ENCODE measurements at regions not wholly inside any gene's neighbourhood (a gene's known extent, or its start where the extent isn't known, plus 50 kb on each side); places are given as distances from the start of the nearest gene placed in this dataset.

DNA sequence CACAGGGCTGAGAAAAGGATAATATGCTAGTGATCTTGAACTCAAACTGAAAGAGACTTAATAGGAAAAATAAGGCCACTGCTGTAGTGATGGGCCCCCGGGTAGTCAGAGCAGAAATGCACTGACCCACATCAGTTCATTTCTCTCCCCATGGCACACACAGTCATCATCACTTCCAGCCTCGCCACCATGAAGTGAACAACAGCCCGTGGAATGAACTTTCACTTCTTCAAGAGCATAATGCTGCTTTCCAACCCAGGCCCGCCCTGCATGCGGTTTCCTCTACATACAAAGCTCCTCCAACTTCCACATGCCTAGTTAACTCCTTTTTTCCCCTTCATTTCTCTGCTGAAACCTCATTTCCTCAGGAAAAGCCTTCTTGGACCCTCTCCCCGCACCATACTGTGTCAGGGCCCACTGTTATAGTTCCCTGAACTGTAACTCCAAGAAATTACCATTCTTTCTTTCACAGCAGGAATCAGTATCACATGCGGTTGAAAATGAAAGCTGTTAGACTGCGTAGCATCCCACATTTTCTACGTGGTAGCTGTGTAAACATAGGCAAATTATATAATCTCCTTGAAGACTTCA is 65.8 kb upstream of the SMIM36 start:
- peak; percentile 41 to 86 for DNase-seq (ENCODE audit: low spot score in 2 of 2)
- no peak for TF ChIP-seq POLR2A (IDR thresholded peaks at IDR 0.05)
- TF ChIP-seq CTCF (IDR thresholded peaks at IDR 0.05): no peak
- intact Hi-C loops (cut with DNase I; ENCODE audit: low total_unique reads): no loop called here
- H3K4me3 ChIP-seq (ENCODE audit: low read depth, poor library complexity, severe bottlenecking): no peak overlapping the region
- WGBS, 2 donors: 36 to 39% methylated on average over 9 of the region's 9 CpGs

GRCh38 chr17:55576237-55576995 is 65.2 kb upstream of the SMIM36 start:
- H3K4me3 ChIP-seq (ENCODE audit: low read depth, poor library complexity, severe bottlenecking): no peak overlapping the region
- DNase-seq (ENCODE audit: low spot score in 2 of 2): no peak
- 36 to 50% methylated on average over 8 of the region's 8 CpGs for WGBS, 2 donors
- intact Hi-C loops (cut with DNase I; ENCODE audit: low total_unique reads): no loop called here
- TF ChIP-seq CTCF (IDR thresholded peaks at IDR 0.05) (no peak), POLR2A (IDR thresholded peaks at IDR 0.05) (no peak)

DNA sequence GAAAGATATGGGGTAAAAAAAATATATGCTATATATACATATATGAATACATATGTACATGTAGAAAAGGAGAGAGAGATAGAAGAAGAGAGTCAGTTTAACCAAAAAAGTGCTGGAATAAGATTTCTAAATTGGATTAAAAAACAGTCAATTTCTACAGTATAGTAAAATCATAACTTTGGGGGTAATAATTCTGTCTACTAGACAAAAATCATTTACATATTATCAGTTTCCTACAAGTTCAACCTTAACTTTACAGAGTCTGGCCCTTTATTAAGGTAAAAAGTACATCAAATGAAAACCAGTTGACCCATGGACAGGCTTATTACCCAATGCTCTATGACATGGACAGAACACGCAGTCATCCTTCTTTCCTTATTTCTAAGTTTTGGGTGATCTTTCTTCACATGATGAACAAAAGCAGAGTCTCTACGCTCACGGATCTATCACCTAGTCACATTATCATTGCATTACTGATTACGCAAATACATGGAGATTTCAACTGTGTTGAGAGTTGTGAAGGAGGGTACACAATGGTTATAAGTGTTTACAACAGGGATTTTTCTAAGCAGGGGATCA is 63.9 kb upstream of the SMIM36 start:
- H3K4me3 ChIP-seq (ENCODE audit: low read depth, poor library complexity, severe bottlenecking): no peak overlapping the region
- WGBS, 2 donors: 95 to 96% methylated on average over 4 of the region's 4 CpGs
- TF ChIP-seq POLR2A (IDR thresholded peaks at IDR 0.05) (no peak), CTCF (IDR thresholded peaks at IDR 0.05) (no peak)
- intact Hi-C loops (cut with DNase I; ENCODE audit: low total_unique reads): no loop called here
- DNase-seq (ENCODE audit: low spot score in 2 of 2): no peak

GRCh38 chr17:55572599-55572998 is 61.3 kb upstream of the SMIM36 start:
- TF ChIP-seq CTCF (IDR thresholded peaks at IDR 0.05) (no peak), POLR2A (IDR thresholded peaks at IDR 0.05) (no peak)
- 89 to 94% methylated on average over 2 of the region's 2 CpGs for WGBS, 2 donors
- no peak for DNase-seq (ENCODE audit: low spot score in 2 of 2)
- no peak overlapping the region for H3K4me3 ChIP-seq (ENCODE audit: low read depth, poor library complexity, severe bottlenecking)
- intact Hi-C loops (cut with DNase I; ENCODE audit: low total_unique reads): no loop called here

- 96 to 98% methylated on average over 4 of the region's 4 CpGs for WGBS, 2 donors
- H3K4me3 ChIP-seq (ENCODE audit: low read depth, poor library complexity, severe bottlenecking): no peak overlapping the region
- DNase-seq (ENCODE audit: low spot score in 2 of 2): no peak
- intact Hi-C loops (cut with DNase I; ENCODE audit: low total_unique reads): no loop called here
- TF ChIP-seq CTCF (IDR thresholded peaks at IDR 0.05): no peak
- TF ChIP-seq POLR2A (IDR thresholded peaks at IDR 0.05): no peak
Observed at GRCh38 chr17:55572139-55572538, 60.9 kb upstream of the SMIM36 start.

Data from lower leg skin (tissue), 4 donors.